COLO668 (cell line): ENCODE measurements at regions not wholly inside any gene's neighbourhood (a gene's known extent, or its start where the extent isn't known, plus 50 kb on each side); places are given as distances from the start of the nearest gene placed in this dataset.
"Not testable (repeated sequence)": the region's sequence is repeated elsewhere in the genome, so short reads cannot be mapped to it uniquely, and the experiment has no call there.

Experiments
- DNase-seq: peaks from one replicate; lab custom pipeline; 2025; ENCODE audit not compliant: unreplicated experiment; lab: John Stamatoyannopoulos, UW

- no peak for DNase-seq
These were observed 84.2 kb upstream of the SLC2A1 start for GRCh38 chr1:43042773-43043457.

GRCh38 chr1:43042127-43042526, 83.5 kb upstream of the SLC2A1 start:
- DNase-seq, result no peak

GRCh38 chr1:43041591-43041990, 82.9 kb upstream of the SLC2A1 start:
- no peak for DNase-seq

GRCh38 chr1:43039228-43040055, 80.8 kb upstream of the SLC2A1 start:
- no peak for DNase-seq

- no peak for DNase-seq
These were observed 79.7 kb upstream of the SLC2A1 start for GRCh38 chr1:43038232-43038935.

GRCh38 chr1:43037466-43037865, 78.8 kb upstream of the SLC2A1 start:
- no peak for DNase-seq

- DNase-seq, result no peak
These were observed 78.3 kb upstream of the SLC2A1 start for GRCh38 chr1:43036932-43037331.

GRCh38 chr1:43035821-43036741, 77.4 kb upstream of the SLC2A1 start:
- DNase-seq, result no peak

GRCh38 chr1:43034778-43035177, 76.1 kb upstream of the SLC2A1 start:
- no peak for DNase-seq

- DNase-seq, result no peak
These were observed 75.6 kb upstream of the SLC2A1 start for GRCh38 chr1:43034195-43034658.

GRCh38 chr1:43031316-43032203, 72.9 kb upstream of the SLC2A1 start:
- DNase-seq, result no peak

GRCh38 chr1:43024905-43025304, 66.2 kb upstream of the SLC2A1 start:
- no peak for DNase-seq

- no peak for DNase-seq
These were observed 63.1 kb upstream of the SLC2A1 start for GRCh38 chr1:43021547-43022474.

GRCh38 chr1:43019226-43019625, 60.6 kb upstream of the SLC2A1 start:
- no peak for DNase-seq

GRCh38 chr1:43018121-43018520, 59.5 kb upstream of the SLC2A1 start:
- no peak for DNase-seq

- DNase-seq, result no peak
These were observed 56.6 kb upstream of the SLC2A1 start for GRCh38 chr1:43015269-43015668.

GRCh38 chr1:43014579-43014978, 55.9 kb upstream of the SLC2A1 start:
- DNase-seq, result not testable (repeated sequence)

- no peak for DNase-seq
These were observed 52.4 kb upstream of the SLC2A1 start for GRCh38 chr1:43011020-43011419.

GRCh38 chr1:43009274-43009673, 50.6 kb upstream of the SLC2A1 start:
- no peak for DNase-seq
